Colon (tissue), 2 donors: ENCODE measurements at regions not wholly inside any gene's neighbourhood (a gene's known extent, or its start where the extent isn't known, plus 50 kb on each side); places are given as distances from the start of the nearest gene placed in this dataset.
"Not testable (repeated sequence)": the region's sequence is repeated elsewhere in the genome, so short reads cannot be mapped to it uniquely, and the experiment has no call there.

Experiments
- FAIRE-seq: peaks from 2 replicates; lab custom pipeline; 2012; peaks lifted over from hg19 to GRCh38; lab: Jason Lieb, UNC
- donor health status: control.
- donor health status: control.

- no peak for FAIRE-seq
These were observed 376.4 kb downstream of the TCERG1L start for GRCh38 chr10:130935128-130935439.

- FAIRE-seq, result no peak
These were observed 375.5 kb downstream of the TCERG1L start for GRCh38 chr10:130935897-130936550.

- no peak for FAIRE-seq
These were observed 374.7 kb downstream of the TCERG1L start for GRCh38 chr10:130936851-130937250.

- no peak for FAIRE-seq
These were observed 373.5 kb downstream of the TCERG1L start for GRCh38 chr10:130938051-130938450.

GRCh38 chr10:130938891-130939290 is 372.6 kb downstream of the TCERG1L start:
- FAIRE-seq, result not testable (repeated sequence)

- FAIRE-seq, result no peak
These were observed 369.6 kb downstream of the TCERG1L start for GRCh38 chr10:130941886-130942285.

- no peak for FAIRE-seq
These were observed 359.4 kb downstream of the TCERG1L start for GRCh38 chr10:130952086-130952485.

- FAIRE-seq, result no peak
These were observed 357.1 kb downstream of the TCERG1L start for GRCh38 chr10:130954326-130954905.

GRCh38 chr10:130956251-130956650 is 355.3 kb downstream of the TCERG1L start:
- FAIRE-seq, result no peak

GRCh38 chr10:130957423-130957822 is 354.1 kb downstream of the TCERG1L start:
- FAIRE-seq, result no peak

GRCh38 chr10:130958003-130958402 is 353.5 kb downstream of the TCERG1L start:
- no peak for FAIRE-seq

GRCh38 chr10:130958981-130959751 is 352.4 kb downstream of the TCERG1L start:
- FAIRE-seq, result no peak

- FAIRE-seq, result no peak
These were observed 351.7 kb downstream of the TCERG1L start for GRCh38 chr10:130959752-130960195.

- no peak for FAIRE-seq
These were observed 351.0 kb downstream of the TCERG1L start for GRCh38 chr10:130960531-130960930.

GRCh38 chr10:130961506-130962239 is 349.8 kb downstream of the TCERG1L start:
- FAIRE-seq, result no peak

GRCh38 chr10:130962240-130963051 is 349.1 kb downstream of the TCERG1L start:
- no peak for FAIRE-seq

- no peak for FAIRE-seq
These were observed 348.5 kb downstream of the TCERG1L start for GRCh38 chr10:130963052-130963393.

GRCh38 chr10:130963786-130964522 is 347.6 kb downstream of the TCERG1L start:
- FAIRE-seq, result no peak

- FAIRE-seq, result no peak
These were observed 346.8 kb downstream of the TCERG1L start for GRCh38 chr10:130964771-130965170.

GRCh38 chr10:130967161-130967560 is 344.4 kb downstream of the TCERG1L start:
- no peak for FAIRE-seq

GRCh38 chr10:130967784-130968183 is 343.7 kb downstream of the TCERG1L start:
- no peak for FAIRE-seq
